Endothelial cell of umbilical vein (primary cell): ENCODE measurements at regions not wholly inside any gene's neighbourhood (a gene's known extent, or its start where the extent isn't known, plus 50 kb on each side); places are given as distances from the start of the nearest gene placed in this dataset.

Source experiments
- BruUV-seq: library from RNA; stranded (reverse); fragments of 400-500 nt; replicated peaks from 2 replicates; lab custom pipeline; 2021; lab: Mats Ljungman, UMichigan
- CTCF ChIA-PET: fragments of 300-600, 350-600 bp; sonication (Branson Sonifier 250); formaldehyde crosslinking; loops from one replicate; lab custom pipeline; 2021; ENCODE audit warnings: antibody characterized with exemption, inconsistent platforms; lab: Charles Lee
- POLR2A ChIA-PET: fragments of 300-600, 350-600 bp; sonication (Branson Sonifier 250); formaldehyde crosslinking; loops from one replicate; lab custom pipeline; 2021; ENCODE audit warnings: antibody characterized with exemption, inconsistent platforms; lab: Charles Lee
- DNase-seq: peaks from one replicate; pipeline ENCODE4 v3.0.0-alpha.2; 2011; ENCODE audit warnings: low read depth, low spot score
- FAIRE-seq: peaks from 2 replicates; lab custom pipeline; 2011; peaks lifted over from hg19 to GRCh38; lab: Jason Lieb, UNC
- H2AFZ ChIP-seq: 2 replicates; pipeline ENCODE4 v1.6.0; 2012; ENCODE audit warnings: low read depth, low read length, control low read depth, inconsistent platforms
- H3K27ac ChIP-seq: 2 replicates; pipeline ENCODE4 v1.5.1; 2011; ENCODE audit warnings: low read depth, mild to moderate bottlenecking, control low read depth, low read length, moderate library complexity; ENCODE audit not compliant: insufficient read depth
- H3K27me3 ChIP-seq, 2 experiments: 2 replicates each; pipeline versions ENCODE4 v1.6.0 to v1.6.1; 2011; ENCODE audit warnings: low read length in 2 of 2, mixed read lengths in 1 of 2; ENCODE audit not compliant: control insufficient read depth in 2 of 2, insufficient read depth in 2 of 2
- H3K36me3 ChIP-seq, 2 experiments: 2 replicates in 1 of 2; 3 replicates in 1 of 2; pipeline ENCODE4 v1.5.1; 2011; ENCODE audit warnings: low read length in 2 of 2, mild to moderate bottlenecking in 1 of 2, moderate library complexity in 1 of 2; ENCODE audit not compliant: control insufficient read depth in 2 of 2, insufficient read depth in 2 of 2; ENCODE audit errors: extremely low read depth in 1 of 2
- H3K4me1 ChIP-seq: 3 replicates; pipeline ENCODE4 v1.5.1; 2011; ENCODE audit warnings: mild to moderate bottlenecking, low read length; ENCODE audit not compliant: control insufficient read depth, insufficient read depth; ENCODE audit errors: extremely low read depth
- H3K4me2 ChIP-seq: 2 replicates; pipeline ENCODE4 v1.6.1; 2011; ENCODE audit warnings: low read length, control low read depth, mixed read lengths; ENCODE audit not compliant: insufficient read depth
- H3K4me3 ChIP-seq, 3 experiments: fragments of 200-600 bp in 1 of 3; sonication (generic), shearing (Covaris generic) in 1 of 3; replicated peaks in 1 of 3; 2 replicates each; pipeline ENCODE4 v1.5.1; 2011 to 2016; ENCODE audit warnings: control low read depth in 3 of 3, low read length in 3 of 3, mild to moderate bottlenecking in 2 of 3, inconsistent platforms in 1 of 3, low read depth in 1 of 3, moderate library complexity in 1 of 3; ENCODE audit not compliant: insufficient read depth in 1 of 3
- H3K79me2 ChIP-seq: 2 replicates; pipeline ENCODE4 v1.6.0; 2012; ENCODE audit warnings: low read length, inconsistent platforms; ENCODE audit not compliant: control insufficient read depth, insufficient read depth
- H3K9ac ChIP-seq: replicated peaks from 2 replicates; pipeline ENCODE3; 2011; ENCODE audit warnings: low read length, control low read depth; ENCODE audit not compliant: insufficient read depth; ENCODE audit errors: extremely low read depth
- H3K9me1 ChIP-seq: replicated peaks from 3 replicates; pipeline ENCODE4 v1.6.0; 2011; ENCODE audit warnings: mild to moderate bottlenecking, low read length; ENCODE audit not compliant: control insufficient read depth, insufficient read depth; ENCODE audit errors: extremely low read depth
- H3K9me3 ChIP-seq: replicated peaks from 2 replicates; pipeline ENCODE4 v1.5.1; 2012; ENCODE audit warnings: low read length, inconsistent platforms; ENCODE audit not compliant: control insufficient read depth, insufficient read depth
- H4K20me1 ChIP-seq: replicated peaks from 2 replicates; pipeline ENCODE3; 2011; ENCODE audit warnings: mild to moderate bottlenecking, low read length; ENCODE audit not compliant: control insufficient read depth, insufficient read depth; ENCODE audit errors: extremely low read depth
- EZH2 ChIP-seq: IDR thresholded peaks from 2 replicates; pipeline ENCODE4 v1.6.1; 2012; ENCODE audit warnings: borderline replicate concordance, low read depth, mild to moderate bottlenecking, moderate library complexity, low read length, inconsistent platforms; ENCODE audit not compliant: severe bottlenecking
- FOS ChIP-seq: IDR thresholded peaks from 2 replicates; pipeline ENCODE4 v1.6.1; 2011; ENCODE audit warnings: mild to moderate bottlenecking, low read length, moderate library complexity, borderline replicate concordance; ENCODE audit not compliant: insufficient read depth
- GATA2 ChIP-seq: IDR thresholded peaks from 2 replicates; pipeline ENCODE4 v1.7.0; 2011; ENCODE audit warnings: low read depth, mild to moderate bottlenecking, moderate library complexity, mixed read lengths, low read length; ENCODE audit not compliant: insufficient read length, insufficient read depth
- JUN ChIP-seq: IDR thresholded peaks from 2 replicates; pipeline ENCODE4 v1.6.1; 2011; ENCODE audit warnings: borderline replicate concordance, low read depth; ENCODE audit not compliant: insufficient read length, insufficient read depth
- MYC ChIP-seq: IDR thresholded peaks from one replicate; pipeline ENCODE4 v1.6.1; 2011; ENCODE audit warnings: mild to moderate bottlenecking, low read depth, low read length
- POLR2A ChIP-seq: IDR thresholded peaks from 2 replicates; pipeline ENCODE4 v1.6.1; 2012; ENCODE audit warnings: low read depth, mild to moderate bottlenecking, control low read depth, low read length
- POLR2AphosphoS5 ChIP-seq: IDR thresholded peaks from 2 replicates; pipeline ENCODE4 v1.6.1; 2012; ENCODE audit warnings: low read depth, mild to moderate bottlenecking, control low read depth, low read length, moderate library complexity; ENCODE audit not compliant: insufficient read depth
- dilution Hi-C: fragments of 300-500 bp; cut with MboI; formaldehyde crosslinking; loops from one replicate; pipeline ENCODE4 v1.15.0; 2019; ENCODE audit warnings: low sequenced_read_pairs; ENCODE audit not compliant: extremely low pct_ligation_motif_present
- intact Hi-C: fragments of 100-400 bp; cut with micrococcal nuclease; formaldehyde crosslinking; loops from one replicate; pipeline ENCODE4 v1.10.0; 2022
- TF ChIP-seq, protein P1 (sequence below): IDR thresholded peaks from 2 replicates; pipeline ENCODE4 v1.6.1; 2011; ENCODE audit not compliant: insufficient read depth, insufficient read length
- TF ChIP-seq, protein P2 (sequence below), 2 donors: IDR thresholded peaks; 1 replicate in 1 of 2; 2 replicates in 1 of 2; pipeline ENCODE4 v1.5.1; 2011; ENCODE audit warnings: low read length in 2 of 2, mild to moderate bottlenecking in 2 of 2, moderate library complexity in 2 of 2, control low read depth in 1 of 2, inconsistent platforms in 1 of 2, low read depth in 1 of 2; ENCODE audit not compliant: insufficient read depth in 1 of 2; ENCODE audit errors: extremely low read depth in 1 of 2

DNA sequence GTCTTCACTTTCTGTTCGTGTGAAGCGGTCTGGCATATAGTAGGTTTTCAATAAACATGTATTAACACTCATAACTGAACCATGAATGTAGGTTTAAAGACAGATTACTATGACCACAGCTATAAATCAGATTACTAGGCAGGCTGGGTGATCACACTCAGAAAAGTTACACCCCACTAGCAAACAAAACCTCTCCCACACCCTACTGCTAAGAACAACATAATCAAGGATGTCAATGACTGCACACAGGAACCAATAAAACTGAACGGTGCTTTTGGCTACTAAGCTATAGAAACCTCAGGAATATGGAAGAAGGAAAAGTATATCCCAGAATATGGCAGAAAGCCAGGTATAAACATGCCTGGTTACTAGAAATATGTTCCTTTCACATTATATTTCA is 676.9 kb downstream of the SMARCA1 start:
- Histone ChIP-seq H3K79me2 (no peaks in the 10 kb centered on the region), H3K36me3 (no peaks in the 10 kb centered on the region), H4K20me1 (no peaks in the 10 kb centered on the region), H3K27me3 (no peaks in the 10 kb centered on the region), H3K27ac (no peak overlapping the region), H3K4me2 (no peak overlapping the region), H3K9me1 (no peaks in the 10 kb centered on the region), H2AFZ (no peak overlapping the region), H3K4me3 (no peak overlapping the region), H3K9ac (no peak overlapping the region), H3K4me1 (no peaks in the 10 kb centered on the region), H3K9me3 (no peaks in the 10 kb centered on the region)
- TF ChIP-seq, protein P1, sequence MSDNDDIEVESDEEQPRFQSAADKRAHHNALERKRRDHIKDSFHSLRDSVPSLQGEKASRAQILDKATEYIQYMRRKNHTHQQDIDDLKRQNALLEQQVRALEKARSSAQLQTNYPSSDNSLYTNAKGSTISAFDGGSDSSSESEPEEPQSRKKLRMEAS, result no peak
- TF ChIP-seq JUN, result no peak
- TF ChIP-seq MYC, result no peak
- TF ChIP-seq POLR2AphosphoS5, result no peak
- TF ChIP-seq, protein P2, sequence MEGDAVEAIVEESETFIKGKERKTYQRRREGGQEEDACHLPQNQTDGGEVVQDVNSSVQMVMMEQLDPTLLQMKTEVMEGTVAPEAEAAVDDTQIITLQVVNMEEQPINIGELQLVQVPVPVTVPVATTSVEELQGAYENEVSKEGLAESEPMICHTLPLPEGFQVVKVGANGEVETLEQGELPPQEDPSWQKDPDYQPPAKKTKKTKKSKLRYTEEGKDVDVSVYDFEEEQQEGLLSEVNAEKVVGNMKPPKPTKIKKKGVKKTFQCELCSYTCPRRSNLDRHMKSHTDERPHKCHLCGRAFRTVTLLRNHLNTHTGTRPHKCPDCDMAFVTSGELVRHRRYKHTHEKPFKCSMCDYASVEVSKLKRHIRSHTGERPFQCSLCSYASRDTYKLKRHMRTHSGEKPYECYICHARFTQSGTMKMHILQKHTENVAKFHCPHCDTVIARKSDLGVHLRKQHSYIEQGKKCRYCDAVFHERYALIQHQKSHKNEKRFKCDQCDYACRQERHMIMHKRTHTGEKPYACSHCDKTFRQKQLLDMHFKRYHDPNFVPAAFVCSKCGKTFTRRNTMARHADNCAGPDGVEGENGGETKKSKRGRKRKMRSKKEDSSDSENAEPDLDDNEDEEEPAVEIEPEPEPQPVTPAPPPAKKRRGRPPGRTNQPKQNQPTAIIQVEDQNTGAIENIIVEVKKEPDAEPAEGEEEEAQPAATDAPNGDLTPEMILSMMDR (IDR thresholded peaks at IDR 0.05; ENCODE audit: extremely low read depth in 1 of 2, insufficient read depth in 1 of 2, low read depth in 1 of 2, low read length in 2 of 2), result no peak
- TF ChIP-seq GATA2, result no peak
- no peak for TF ChIP-seq POLR2A
- TF ChIP-seq FOS, result no peak
- TF ChIP-seq EZH2, result no peak
- DNase-seq (no peak), FAIRE-seq (no peak)
- BruUV-seq, result no TSS peak
- intact Hi-C loops (no loop called here), dilution Hi-C loops (no loop called here)
- POLR2A ChIA-PET, result no interaction called here
- CTCF ChIA-PET, result no interaction called here
